H9 (cell line): ENCODE measurements at regions not wholly inside any gene's neighbourhood (a gene's known extent, or its start where the extent isn't known, plus 50 kb on each side); places are given as distances from the start of the nearest gene placed in this dataset.

ENCODE experiments used
- DNase-seq: peaks from one replicate; pipeline ENCODE4 v3.0.0-alpha.2; 2017
- H2AFZ ChIP-seq: one replicate; pipeline ENCODE4 v1.6.1; 2013; ENCODE audit warnings: mild to moderate bottlenecking, low read length, control low read depth, moderate library complexity
- H2AK5ac ChIP-seq: 2 replicates; pipeline ENCODE4 v1.6.1; 2013; ENCODE audit warnings: low read length, control low read depth, mixed read lengths; ENCODE audit not compliant: insufficient read length
- H2BK120ac ChIP-seq: one replicate; pipeline ENCODE4 v1.6.1; 2013; ENCODE audit warnings: low read depth, mild to moderate bottlenecking, low read length, control low read depth, inconsistent platforms; ENCODE audit not compliant: poor library complexity, severe bottlenecking
- H2BK12ac ChIP-seq: 2 replicates; pipeline ENCODE4 v1.6.1; 2013; ENCODE audit warnings: low read length, control low read depth, mixed read lengths, low read depth; ENCODE audit not compliant: insufficient read length
- H2BK15ac ChIP-seq: 2 replicates; pipeline ENCODE4 v1.6.1; 2013; ENCODE audit warnings: low read depth, low read length, control low read depth
- H2BK20ac ChIP-seq: one replicate; pipeline ENCODE4 v1.6.1; 2013; ENCODE audit warnings: low read depth, mild to moderate bottlenecking, low read length, control low read depth, inconsistent platforms; ENCODE audit not compliant: poor library complexity, severe bottlenecking
- H2BK5ac ChIP-seq: 2 replicates; pipeline ENCODE4 v1.6.1; 2013; ENCODE audit warnings: low read length, control low read depth, mixed read lengths; ENCODE audit not compliant: insufficient read length
- H3K14ac ChIP-seq: 2 replicates; pipeline ENCODE4 v1.6.1; 2013; ENCODE audit warnings: low read length, control low read depth; ENCODE audit not compliant: insufficient read depth
- H3K18ac ChIP-seq: 2 replicates; pipeline ENCODE4 v1.6.1; 2013; ENCODE audit warnings: low read depth, mild to moderate bottlenecking, mixed read lengths, low read length, control low read depth; ENCODE audit not compliant: insufficient read length
- H3K23ac ChIP-seq: 2 replicates; pipeline ENCODE4 v1.6.1; 2013; ENCODE audit warnings: low read length, control low read depth, mixed read lengths, low read depth; ENCODE audit not compliant: insufficient read length
- H3K23me2 ChIP-seq: 2 replicates; pipeline ENCODE4 v1.6.1; 2013; ENCODE audit warnings: low read depth, mild to moderate bottlenecking, mixed read lengths, low read length, control low read depth; ENCODE audit not compliant: insufficient read length, poor library complexity, severe bottlenecking
- H3K27ac ChIP-seq: 2 replicates; pipeline ENCODE4 v1.5.1; 2013; ENCODE audit warnings: low read length, control low read depth, mixed read lengths, low read depth; ENCODE audit not compliant: insufficient read length
- H3K27me3 ChIP-seq: 2 replicates; pipeline ENCODE4 v1.6.1; 2013; ENCODE audit warnings: low read length, control low read depth, inconsistent platforms; ENCODE audit not compliant: insufficient read depth
- H3K4ac ChIP-seq: 2 replicates; pipeline ENCODE4 v1.6.1; 2013; ENCODE audit warnings: low read depth, mild to moderate bottlenecking, control low read depth, inconsistent platforms, low read length, moderate library complexity
- H3K4me1 ChIP-seq: 2 replicates; pipeline ENCODE4 v1.6.1; 2013; ENCODE audit warnings: low read length, control low read depth, inconsistent platforms; ENCODE audit not compliant: insufficient read depth
- H3K4me2 ChIP-seq: 2 replicates; pipeline ENCODE4 v1.6.1; 2013; ENCODE audit warnings: low read length, control low read depth, mixed read lengths; ENCODE audit not compliant: insufficient read length, insufficient read depth
- H3K56ac ChIP-seq: 2 replicates; pipeline ENCODE4 v1.6.1; 2013; ENCODE audit warnings: low read depth, mild to moderate bottlenecking, mixed read lengths, low read length, control low read depth; ENCODE audit not compliant: insufficient read length
- H3K79me1 ChIP-seq: 2 replicates; pipeline ENCODE4 v1.6.1; 2013; ENCODE audit warnings: low read depth, mild to moderate bottlenecking, moderate library complexity, low read length, control low read depth, inconsistent platforms; ENCODE audit not compliant: insufficient read depth, poor library complexity, severe bottlenecking
- H3K79me2 ChIP-seq: 2 replicates; pipeline ENCODE4 v1.6.1; 2013; ENCODE audit warnings: low read length, control low read depth, inconsistent platforms; ENCODE audit not compliant: insufficient read depth
- H3K9ac ChIP-seq: 2 replicates; pipeline ENCODE4 v1.6.1; 2013; ENCODE audit warnings: low read length, control low read depth, mixed read lengths; ENCODE audit not compliant: insufficient read length; ENCODE audit errors: extremely low read depth
- H3K9me3 ChIP-seq: one replicate; pipeline ENCODE4 v1.6.1; 2013; ENCODE audit warnings: low read depth, low read length, inconsistent platforms; ENCODE audit not compliant: control insufficient read depth
- H3T11ph ChIP-seq: one replicate; pipeline ENCODE4 v1.6.1; 2013; ENCODE audit warnings: mild to moderate bottlenecking, low read length, control low read depth, inconsistent platforms
- H4K20me1 ChIP-seq: one replicate; pipeline ENCODE4 v1.6.1; 2013; ENCODE audit not compliant: control insufficient read depth, insufficient read length, insufficient read depth
- H4K5ac ChIP-seq: 2 replicates; pipeline ENCODE4 v1.6.1; 2013; ENCODE audit warnings: low read depth, mild to moderate bottlenecking, mixed read lengths, low read length, control low read depth; ENCODE audit not compliant: insufficient read length
- H4K8ac ChIP-seq: replicated peaks from 2 replicates; pipeline ENCODE4 v1.6.1; 2013; ENCODE audit warnings: low read length, control low read depth, mixed read lengths, low read depth; ENCODE audit not compliant: insufficient read length
- H4K91ac ChIP-seq: 2 replicates; pipeline ENCODE4 v1.6.1; 2013; ENCODE audit warnings: low read depth, mild to moderate bottlenecking, moderate library complexity, mixed read lengths, low read length, control low read depth; ENCODE audit not compliant: insufficient read length
- H3K27ac Mint-ChIP-seq, 3 experiments: 2 replicates in 2 of 3; 3 replicates in 1 of 3; pipeline ENCODE4 v1.8.0; 2020 to 2021; ENCODE audit warnings: mixed read lengths in 3 of 3, mild to moderate bottlenecking in 1 of 3, moderate library complexity in 1 of 3
- H3K27me3 Mint-ChIP-seq: 2 replicates; pipeline ENCODE4 v1.8.0; 2021; ENCODE audit warnings: low read depth, mild to moderate bottlenecking, moderate library complexity, mixed read lengths
- H3K36me3 Mint-ChIP-seq, 3 experiments: 2 replicates in 2 of 3; 3 replicates in 1 of 3; pipeline ENCODE4 v1.8.0; 2020 to 2021; ENCODE audit warnings: low read depth in 3 of 3, mixed read lengths in 3 of 3; ENCODE audit not compliant: insufficient read depth in 1 of 3
- H3K4me1 Mint-ChIP-seq, 2 experiments: 2 replicates each; pipeline ENCODE4 v1.8.0; 2020; ENCODE audit warnings: mixed read lengths in 2 of 2
- H3K4me3 Mint-ChIP-seq, 2 experiments: 2 replicates in 1 of 2; 3 replicates in 1 of 2; pipeline ENCODE4 v1.8.0; 2020 to 2021; ENCODE audit warnings: mild to moderate bottlenecking in 2 of 2, mixed read lengths in 2 of 2, moderate library complexity in 1 of 2
- H3K9me3 Mint-ChIP-seq, 2 experiments: 2 replicates in 1 of 2; 3 replicates in 1 of 2; pipeline ENCODE4 v1.8.0; 2020; ENCODE audit warnings: mild to moderate bottlenecking in 2 of 2, mixed read lengths in 2 of 2, moderate library complexity in 1 of 2
- WGBS: extraction: QIAGEN DNeasy Blood & Tissue Kit; methylation state at CpG from one replicate; pipeline ENCODE4 v1.1.7; 2013; ENCODE audit warnings: missing lambda C conversion rate, low lambda C conversion rate, mixed read lengths; ENCODE audit not compliant: insufficient read length; ENCODE audit errors: extremely low coverage; 5-methylcytosine and 5-hydroxymethylcytosine counted together
- TF ChIP-seq, protein P1 (sequence below): fragments of 200-600 bp; sonication (generic); conservative IDR thresholded peaks from 3 replicates; pipeline ENCODE4 v1.8.0; 2021; ENCODE audit warnings: antibody characterized with exemption, mild to moderate bottlenecking

DNA sequence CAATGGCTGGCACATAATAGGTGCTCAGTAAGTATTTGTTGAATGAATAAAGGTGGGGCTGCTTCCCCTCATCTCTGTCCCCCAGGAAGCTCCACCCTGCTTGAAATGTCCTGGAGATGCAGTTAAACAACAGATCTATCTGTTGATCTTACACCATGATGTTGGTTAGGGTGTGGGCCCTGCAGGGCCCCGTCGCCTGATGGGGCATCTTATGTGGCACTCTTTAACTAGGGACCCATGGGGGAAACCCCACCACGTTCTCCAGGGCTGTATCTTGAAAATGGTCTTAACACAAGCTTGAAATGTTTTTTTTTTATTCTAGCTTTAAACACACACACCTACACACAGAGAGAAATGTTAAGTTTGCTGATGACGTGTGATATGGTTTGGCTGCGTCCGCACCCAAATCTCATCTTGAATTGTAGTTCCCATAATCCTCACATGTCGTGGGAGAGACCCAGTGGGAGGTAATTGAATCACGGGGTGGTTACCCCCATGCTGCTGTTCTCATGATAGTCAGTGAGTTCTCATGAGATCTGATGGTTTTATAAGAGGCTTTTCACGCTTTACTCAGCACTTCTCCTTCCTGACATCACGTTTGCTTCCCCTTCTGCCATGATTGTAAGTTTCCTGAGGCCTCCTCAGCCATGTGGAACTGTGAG, 741.7 kb downstream of the VRK1 start:
- no peak overlapping the region for H3K4ac ChIP-seq
- H3K79me1 ChIP-seq = no peaks in the 10 kb centered on the region
- WGBS = no CpG with 5 or more reads among the region's 10 CpGs
- H3K9ac ChIP-seq = no peak overlapping the region
- no peak overlapping the region for H3T11ph ChIP-seq
- no peaks in the 10 kb centered on the region for H4K20me1 ChIP-seq
- no peak overlapping the region for H3K56ac ChIP-seq
- H2BK5ac ChIP-seq = no peak overlapping the region
- no peak overlapping the region for H2BK20ac ChIP-seq
- no peak overlapping the region for H2AFZ ChIP-seq
- no peak overlapping the region for H3K27ac ChIP-seq
- H3K4me2 ChIP-seq = no peak overlapping the region
- no peak overlapping the region for H4K8ac ChIP-seq
- no peaks in the 10 kb centered on the region for H3K9me3 ChIP-seq
- H3K9me3 Mint-ChIP-seq = no peaks in the 10 kb centered on the region
- H4K5ac ChIP-seq = no peak overlapping the region
- no peak overlapping the region for H2AK5ac ChIP-seq
- H3K4me1 ChIP-seq = no peaks in the 10 kb centered on the region
- no peak overlapping the region for H4K91ac ChIP-seq
- H3K4me3 Mint-ChIP-seq = no peak overlapping the region
- TF ChIP-seq, protein P1, sequence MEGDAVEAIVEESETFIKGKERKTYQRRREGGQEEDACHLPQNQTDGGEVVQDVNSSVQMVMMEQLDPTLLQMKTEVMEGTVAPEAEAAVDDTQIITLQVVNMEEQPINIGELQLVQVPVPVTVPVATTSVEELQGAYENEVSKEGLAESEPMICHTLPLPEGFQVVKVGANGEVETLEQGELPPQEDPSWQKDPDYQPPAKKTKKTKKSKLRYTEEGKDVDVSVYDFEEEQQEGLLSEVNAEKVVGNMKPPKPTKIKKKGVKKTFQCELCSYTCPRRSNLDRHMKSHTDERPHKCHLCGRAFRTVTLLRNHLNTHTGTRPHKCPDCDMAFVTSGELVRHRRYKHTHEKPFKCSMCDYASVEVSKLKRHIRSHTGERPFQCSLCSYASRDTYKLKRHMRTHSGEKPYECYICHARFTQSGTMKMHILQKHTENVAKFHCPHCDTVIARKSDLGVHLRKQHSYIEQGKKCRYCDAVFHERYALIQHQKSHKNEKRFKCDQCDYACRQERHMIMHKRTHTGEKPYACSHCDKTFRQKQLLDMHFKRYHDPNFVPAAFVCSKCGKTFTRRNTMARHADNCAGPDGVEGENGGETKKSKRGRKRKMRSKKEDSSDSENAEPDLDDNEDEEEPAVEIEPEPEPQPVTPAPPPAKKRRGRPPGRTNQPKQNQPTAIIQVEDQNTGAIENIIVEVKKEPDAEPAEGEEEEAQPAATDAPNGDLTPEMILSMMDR = no peak
- H3K23me2 ChIP-seq = no peaks in the 10 kb centered on the region
- no peak overlapping the region for H3K18ac ChIP-seq
- no peaks in the 10 kb centered on the region; a peak in 1 of 4 replicates for H3K4me1 Mint-ChIP-seq
- DNase-seq = no peak
- no peaks in the 10 kb centered on the region for H3K27me3 ChIP-seq
- no peak overlapping the region for H2BK15ac ChIP-seq
- no peaks in the 10 kb centered on the region for H3K36me3 Mint-ChIP-seq
- H3K23ac ChIP-seq = no peak overlapping the region
- H3K27me3 Mint-ChIP-seq = no peaks in the 10 kb centered on the region
- no peaks in the 10 kb centered on the region for H3K79me2 ChIP-seq
- H3K27ac Mint-ChIP-seq = no peak overlapping the region
- H2BK120ac ChIP-seq = no peak overlapping the region
- H3K14ac ChIP-seq = no peak overlapping the region
- no peak overlapping the region for H2BK12ac ChIP-seq
